Ovary (tissue), 7 donors: ENCODE measurements at regions not wholly inside any gene's neighbourhood (a gene's known extent, or its start where the extent isn't known, plus 50 kb on each side); places are given as distances from the start of the nearest gene placed in this dataset.

Experiments
- DNase-seq, 5 donors: peaks; one replicate each; pipeline ENCODE4 v3.0.0-alpha.2; 2019 to 2020
- H3K27ac ChIP-seq, 2 donors: fragments of 200-600 bp; one replicate each; pipeline versions ENCODE4 v1.5.1 to v1.8.0; 2019 to 2022
- H3K27me3 ChIP-seq: fragments of 200-600 bp; one replicate; pipeline ENCODE4 v1.8.0; 2022
- H3K36me3 ChIP-seq: fragments of 200-600 bp; sonication (generic); one replicate; pipeline ENCODE4 v1.5.1; 2019
- H3K4me1 ChIP-seq: one replicate; pipeline ENCODE4 v1.8.1; 2013; ENCODE audit warnings: mild to moderate bottlenecking, moderate library complexity; ENCODE audit not compliant: insufficient read depth
- H3K4me3 ChIP-seq: fragments of 200-600 bp; sonication (generic); one replicate; pipeline ENCODE4 v1.5.1; 2017
- H3K9me3 ChIP-seq, 2 donors: fragments of 200-600 bp in 1 of 2; sonication (generic) in 1 of 2; one replicate each; pipeline versions ENCODE4 v1.5.1 to v1.8.1; 2013 to 2019; ENCODE audit warnings: mild to moderate bottlenecking in 1 of 2, moderate library complexity in 1 of 2
- EP300 ChIP-seq: sonication (generic); formaldehyde crosslinking; IDR thresholded peaks from one replicate; pipeline ENCODE4 v1.6.1; 2017; ENCODE audit warnings: antibody characterized with exemption
- POLR2A ChIP-seq: fragments of 450-650 bp; IDR thresholded peaks from one replicate; pipeline ENCODE4 v1.6.1; 2017; ENCODE audit warnings: antibody characterized with exemption, mild to moderate bottlenecking, moderate library complexity
- WGBS, 3 donors: extraction: QIAGEN DNeasy Blood & Tissue Kit in 1 of 3; methylation state at CpG; one replicate each; pipeline versions ENCODE4 v1.1.5 to v1.1.7; 2013 to 2017; 5-methylcytosine and 5-hydroxymethylcytosine counted together
- intact Hi-C, 4 donors: fragments of 100-400 bp; cut with DNase I; formaldehyde crosslinking; loops; one replicate each; pipeline versions ENCODE4 v1.11.0 to v1.15.1; 2022 to 2023
- TF ChIP-seq, protein P1 (sequence below), 3 donors: fragments of 450-650 bp in 2 of 3; fragments of 200-600 bp in 1 of 3; IDR thresholded peaks; one replicate each; pipeline versions ENCODE4 v1.5.1 to v1.8.0; 2016 to 2022; ENCODE audit warnings: antibody characterized with exemption in 3 of 3, mild to moderate bottlenecking in 1 of 3
- donor health status: DM: no; HTN: no; CAD: no; lungs with moderate emphysema.
- donor health status: DM: no; HTN: no; CAD: no.
- donor health status: Bipolar disorder and iron deficiency.
- donor health status: DM: no; HTN: no; CAD: no.
- donor health status: DM: yes; HTN: yes; CAD: no.

DNA sequence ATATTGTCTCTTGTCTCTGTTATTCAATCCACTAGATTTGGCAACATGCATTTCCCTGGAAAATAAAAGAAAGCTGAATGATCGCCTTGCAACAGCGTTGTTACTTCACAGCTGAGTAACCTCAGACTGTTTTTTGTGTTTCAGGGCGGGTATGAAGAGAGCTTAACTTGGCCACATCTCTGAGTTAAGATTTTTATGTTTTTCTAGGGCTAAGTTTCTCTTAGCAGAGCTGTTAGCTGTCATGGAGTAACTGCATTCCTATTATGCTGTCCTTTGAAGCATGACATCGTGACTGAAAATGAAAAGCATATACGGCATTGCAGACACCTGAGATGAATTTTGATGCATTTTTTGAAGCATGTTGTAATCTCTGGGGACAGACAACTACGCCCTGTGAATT lies 1798.9 kb downstream of the PCDH7 start:
- Histone ChIP-seq H3K36me3 (no peaks in the 10 kb centered on the region), H3K9me3 (no peaks in the 10 kb centered on the region), H3K4me1 (no peaks in the 10 kb centered on the region), H3K4me3 (no peak overlapping the region), H3K27ac (no peak overlapping the region), H3K27me3 (no peaks in the 10 kb centered on the region)
- no peak for DNase-seq
- intact Hi-C loops: no loop called here
- TF ChIP-seq, protein P1, sequence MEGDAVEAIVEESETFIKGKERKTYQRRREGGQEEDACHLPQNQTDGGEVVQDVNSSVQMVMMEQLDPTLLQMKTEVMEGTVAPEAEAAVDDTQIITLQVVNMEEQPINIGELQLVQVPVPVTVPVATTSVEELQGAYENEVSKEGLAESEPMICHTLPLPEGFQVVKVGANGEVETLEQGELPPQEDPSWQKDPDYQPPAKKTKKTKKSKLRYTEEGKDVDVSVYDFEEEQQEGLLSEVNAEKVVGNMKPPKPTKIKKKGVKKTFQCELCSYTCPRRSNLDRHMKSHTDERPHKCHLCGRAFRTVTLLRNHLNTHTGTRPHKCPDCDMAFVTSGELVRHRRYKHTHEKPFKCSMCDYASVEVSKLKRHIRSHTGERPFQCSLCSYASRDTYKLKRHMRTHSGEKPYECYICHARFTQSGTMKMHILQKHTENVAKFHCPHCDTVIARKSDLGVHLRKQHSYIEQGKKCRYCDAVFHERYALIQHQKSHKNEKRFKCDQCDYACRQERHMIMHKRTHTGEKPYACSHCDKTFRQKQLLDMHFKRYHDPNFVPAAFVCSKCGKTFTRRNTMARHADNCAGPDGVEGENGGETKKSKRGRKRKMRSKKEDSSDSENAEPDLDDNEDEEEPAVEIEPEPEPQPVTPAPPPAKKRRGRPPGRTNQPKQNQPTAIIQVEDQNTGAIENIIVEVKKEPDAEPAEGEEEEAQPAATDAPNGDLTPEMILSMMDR (IDR thresholded peaks at IDR 0.05): no peak
- TF ChIP-seq EP300: no peak
- WGBS, 3 donors: 60 to 78% (median 65%) methylated on average over 6 of the region's 6 CpGs

DNA sequence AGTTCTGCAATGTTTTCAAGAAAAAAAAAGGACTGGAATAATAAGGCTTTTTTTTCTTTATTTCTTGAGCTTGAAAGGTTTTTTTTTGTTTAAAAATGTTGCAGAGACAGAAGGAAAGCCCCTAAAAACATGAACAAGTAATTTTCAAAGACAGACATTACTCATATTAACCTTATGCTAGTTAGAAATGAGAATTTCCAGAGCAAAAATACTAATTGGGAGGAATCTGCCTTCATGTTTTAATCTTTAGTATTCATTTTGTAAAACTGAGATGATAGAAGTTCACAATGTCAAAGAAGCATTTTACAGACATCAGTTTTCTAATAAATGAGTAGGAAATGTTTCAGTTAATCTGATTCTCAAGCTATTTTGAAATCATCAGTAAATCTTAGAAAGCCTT lies 1805.3 kb downstream of the PCDH7 start:
- Histone ChIP-seq H3K27me3 (no peaks in the 10 kb centered on the region), H3K4me1 (no peaks in the 10 kb centered on the region), H3K27ac (no peak overlapping the region), H3K36me3 (no peaks in the 10 kb centered on the region), H3K4me3 (no peak overlapping the region), H3K9me3 (no peaks in the 10 kb centered on the region)
- intact Hi-C loops: no loop called here
- DNase-seq: no peak
- TF ChIP-seq, protein P1 (IDR thresholded peaks at IDR 0.05): no peak
- TF ChIP-seq POLR2A (no peak), EP300 (no peak)

DNA sequence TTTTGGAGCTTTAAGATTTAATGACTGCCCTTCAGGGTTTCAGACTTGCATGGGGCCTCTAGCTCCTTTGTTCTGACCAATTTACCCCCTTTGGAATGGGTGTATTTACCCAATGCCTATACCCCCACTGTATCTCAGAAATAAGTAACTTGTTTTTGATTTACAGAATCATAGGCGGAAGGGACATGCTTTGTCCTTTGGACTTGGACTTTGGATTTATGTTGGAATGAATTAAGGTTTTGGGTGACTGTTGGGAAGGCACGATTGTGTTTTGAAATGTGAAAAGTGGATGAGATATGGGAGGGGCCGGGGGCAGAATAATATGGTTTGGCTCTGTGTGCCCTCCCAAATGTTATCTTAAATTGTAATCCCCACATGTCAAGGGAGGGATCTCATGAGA lies 1824.7 kb downstream of the PCDH7 start:
- H3K4me3 ChIP-seq: no peak overlapping the region
- H3K4me1 ChIP-seq: no peaks in the 10 kb centered on the region
- H3K36me3 ChIP-seq: no peaks in the 10 kb centered on the region
- 85 to 91% (median 89%) methylated on average over 3 of the region's 3 CpGs for WGBS, 3 donors
- H3K27ac ChIP-seq: no peak overlapping the region
- no peaks in the 10 kb centered on the region for H3K9me3 ChIP-seq
- H3K27me3 ChIP-seq: no peaks in the 10 kb centered on the region
- TF ChIP-seq, protein P1 (IDR thresholded peaks at IDR 0.05): no peak
- TF ChIP-seq EP300 (no peak), POLR2A (no peak)
- intact Hi-C loops: no loop called here
- DNase-seq: no peak

DNA sequence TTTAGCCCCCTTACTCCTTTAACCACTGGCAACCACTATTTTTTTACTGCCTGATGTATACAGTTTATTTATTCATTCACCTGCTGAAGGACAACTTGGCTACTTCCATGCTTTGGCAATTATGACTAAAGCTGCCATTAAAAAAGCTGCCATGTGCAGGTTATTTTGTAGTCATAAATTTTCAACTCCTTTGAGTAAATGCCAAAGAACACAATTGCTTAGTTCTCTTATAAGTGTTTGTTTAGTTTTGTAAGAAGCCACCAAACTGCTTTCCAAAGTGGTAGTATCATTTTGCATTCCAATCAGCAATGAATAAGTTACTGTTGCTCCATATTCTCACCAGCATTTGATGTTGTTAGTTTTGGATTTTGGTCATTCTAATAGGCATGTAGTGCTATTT lies 1831.8 kb downstream of the PCDH7 start:
- Histone ChIP-seq H3K27ac (no peak overlapping the region), H3K4me3 (no peak overlapping the region), H3K4me1 (no peaks in the 10 kb centered on the region), H3K27me3 (no peaks in the 10 kb centered on the region), H3K36me3 (no peaks in the 10 kb centered on the region), H3K9me3 (no peaks in the 10 kb centered on the region)
- TF ChIP-seq EP300 (no peak), POLR2A (no peak)
- TF ChIP-seq, protein P1 (IDR thresholded peaks at IDR 0.05): no peak
- intact Hi-C loops: no loop called here
- no peak for DNase-seq

DNA sequence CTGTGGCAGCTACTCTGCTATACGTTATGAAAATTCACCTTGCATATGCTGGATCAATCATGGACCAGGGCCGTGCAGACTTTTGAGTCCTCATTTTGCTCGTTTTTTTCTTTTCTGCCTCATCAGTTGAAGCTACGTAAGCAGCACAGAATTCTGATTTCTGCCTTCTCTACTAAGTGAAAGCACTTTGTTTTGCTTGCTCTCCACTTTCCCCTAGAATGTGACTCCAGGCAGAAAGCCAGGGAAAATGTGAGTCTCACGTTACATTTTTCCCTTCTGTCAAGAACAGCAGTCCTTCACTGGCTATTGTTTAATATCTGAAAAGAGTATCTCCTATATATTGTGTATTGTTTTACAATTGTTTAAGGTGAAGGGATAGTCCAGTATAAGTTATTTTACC lies 1840.1 kb downstream of the PCDH7 start:
- Histone ChIP-seq H3K27me3 (no peaks in the 10 kb centered on the region), H3K36me3 (no peaks in the 10 kb centered on the region), H3K27ac (no peak overlapping the region), H3K9me3 (no peaks in the 10 kb centered on the region), H3K4me1 (no peaks in the 10 kb centered on the region), H3K4me3 (no peak overlapping the region)
- no peak for DNase-seq
- TF ChIP-seq EP300: no peak
- 3 to 12% (median 6%) methylated on average over 5 of the region's 5 CpGs for WGBS, 3 donors
- intact Hi-C loops: no loop called here
